Dendritic cell treated with granulocyte-macrophage colony-stimulating factor and Interleukin-4, amounts not matched to agents 40 ng/mL and 50 ng/mL, for 4 days (primary cell): ENCODE measurements at regions not wholly inside any gene's neighbourhood (a gene's known extent, or its start where the extent isn't known, plus 50 kb on each side); places are given as distances from the start of the nearest gene placed in this dataset.
"Not testable (repeated sequence)": the region's sequence is repeated elsewhere in the genome, so short reads cannot be mapped to it uniquely, and the experiment has no call there.

Experiments
- H3K27ac Mint-ChIP-seq: one replicate; pipeline ENCODE4 v1.8.0; 2022; ENCODE audit warnings: mild to moderate bottlenecking, mixed read lengths
- H3K27me3 Mint-ChIP-seq: one replicate; pipeline ENCODE4 v1.8.0; 2022; ENCODE audit warnings: mild to moderate bottlenecking, mixed read lengths
- H3K36me3 Mint-ChIP-seq: one replicate; pipeline ENCODE4 v1.8.0; 2022; ENCODE audit warnings: low read depth, mixed read lengths
- H3K4me1 Mint-ChIP-seq: one replicate; pipeline ENCODE4 v1.8.0; 2022; ENCODE audit warnings: low read depth, mixed read lengths
- H3K4me3 Mint-ChIP-seq: one replicate; pipeline ENCODE4 v1.8.0; 2022; ENCODE audit warnings: mild to moderate bottlenecking, moderate library complexity, mixed read lengths
- H3K9me3 Mint-ChIP-seq: one replicate; pipeline ENCODE4 v1.8.0; 2022; ENCODE audit warnings: mixed read lengths
- intact Hi-C: fragments of 100-400 bp; cut with micrococcal nuclease; formaldehyde crosslinking; loops from one replicate; pipeline ENCODE4 v1.15.0; 2022

DNA sequence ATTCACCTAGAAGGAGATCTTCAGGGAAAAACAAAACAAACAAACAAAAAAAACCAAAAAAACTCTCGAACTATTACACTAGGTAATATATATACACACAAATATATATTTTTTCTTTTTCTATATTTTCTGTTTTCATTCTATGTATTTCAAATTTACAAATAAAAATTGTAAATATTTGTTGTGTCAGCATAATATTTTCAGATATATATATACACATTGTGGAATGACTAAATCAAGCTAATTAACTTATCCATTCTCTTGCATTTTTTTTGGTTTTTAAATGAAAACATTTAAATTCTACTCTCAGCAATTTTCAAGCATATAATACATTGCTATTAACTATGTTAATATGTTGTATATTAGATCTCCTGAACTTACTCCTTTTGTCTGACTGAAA, 762.0 kb upstream of the PCDH10 start:
- no peaks in the 10 kb centered on the region for H3K36me3 Mint-ChIP-seq

DNA sequence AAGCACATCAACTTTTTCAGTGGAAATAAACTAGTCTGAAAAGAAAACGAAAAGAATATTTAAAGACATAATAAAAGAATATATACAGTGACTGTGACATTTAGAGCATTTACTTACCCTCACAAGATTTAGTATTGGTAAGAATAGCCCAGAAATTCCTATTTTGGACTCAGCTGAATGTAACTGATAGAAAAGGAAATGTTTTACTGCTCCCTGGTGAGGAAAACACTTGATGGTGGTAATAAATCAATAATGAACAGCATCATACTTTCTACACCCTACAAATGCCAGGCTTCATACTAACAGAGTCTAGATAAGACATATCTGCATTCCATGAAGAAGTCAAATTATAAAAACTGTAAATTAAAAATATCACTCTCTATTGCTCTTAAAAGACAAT, 753.5 kb upstream of the PCDH10 start:
- intact Hi-C loops: no loop called here
- no peaks in the 10 kb centered on the region for H3K27me3 Mint-ChIP-seq
- H3K4me1 Mint-ChIP-seq: no peaks in the 10 kb centered on the region
- no peaks in the 10 kb centered on the region for H3K36me3 Mint-ChIP-seq
- H3K4me3 Mint-ChIP-seq: no peak overlapping the region
- peaks cover 15% of the 10 kb centered on the region for H3K9me3 Mint-ChIP-seq
- H3K27ac Mint-ChIP-seq: no peak overlapping the region

More for the DNA sequence above, 762.0 kb upstream of the PCDH10 start:
- Mint-ChIP-seq H3K4me3 (no peak overlapping the region), H3K27me3 (no peaks in the 10 kb centered on the region), H3K27ac (no peak overlapping the region), H3K4me1 (no peaks in the 10 kb centered on the region), H3K9me3 (peaks cover 13% of the 10 kb centered on the region)
- intact Hi-C loops: no loop called here

DNA sequence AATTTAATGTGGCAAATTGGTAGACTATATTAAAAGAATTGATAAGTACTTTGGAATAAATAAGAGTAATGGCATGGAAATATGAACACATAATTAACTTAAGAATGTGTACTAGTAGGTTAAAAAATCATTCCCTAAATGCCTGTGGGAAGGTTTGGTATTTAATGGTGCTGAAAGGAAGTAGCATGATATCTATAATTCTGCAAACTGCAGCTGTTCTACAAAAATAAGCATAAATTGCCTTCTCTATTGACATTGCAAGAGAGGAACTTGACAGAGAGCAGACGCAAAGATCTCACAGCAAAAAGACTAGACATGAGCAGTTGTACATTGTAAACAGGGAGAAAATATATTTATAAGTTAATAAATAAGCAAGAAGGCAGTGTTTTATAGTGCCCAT, 752.5 kb upstream of the PCDH10 start:
- intact Hi-C loops: no loop called here
- H3K36me3 Mint-ChIP-seq: no peaks in the 10 kb centered on the region
- H3K4me1 Mint-ChIP-seq: no peaks in the 10 kb centered on the region
- H3K9me3 Mint-ChIP-seq: peaks cover 25% of the 10 kb centered on the region
- H3K4me3 Mint-ChIP-seq: no peak overlapping the region
- H3K27me3 Mint-ChIP-seq: no peaks in the 10 kb centered on the region
- no peak overlapping the region for H3K27ac Mint-ChIP-seq

DNA sequence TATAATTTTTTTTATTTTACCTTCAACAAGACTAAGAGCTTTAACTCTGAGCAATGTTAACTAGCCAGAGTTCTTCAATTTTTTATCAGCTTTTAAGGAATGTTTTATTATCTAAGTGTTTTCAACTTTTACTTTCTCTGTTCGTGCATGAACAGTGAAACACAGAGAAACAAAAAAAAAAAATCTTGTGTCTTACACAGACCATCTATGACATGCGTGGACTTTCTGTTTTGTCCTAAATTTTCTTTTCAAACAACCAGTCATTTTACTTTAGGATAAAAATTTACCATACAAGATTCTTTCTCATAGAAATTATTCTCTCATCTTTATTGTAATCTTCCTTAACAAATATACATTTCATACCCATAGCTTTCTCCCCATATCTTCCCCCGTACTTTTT, 731.9 kb upstream of the PCDH10 start:
- H3K9me3 Mint-ChIP-seq: peaks cover 25% of the 10 kb centered on the region
- intact Hi-C loops: no loop called here

DNA sequence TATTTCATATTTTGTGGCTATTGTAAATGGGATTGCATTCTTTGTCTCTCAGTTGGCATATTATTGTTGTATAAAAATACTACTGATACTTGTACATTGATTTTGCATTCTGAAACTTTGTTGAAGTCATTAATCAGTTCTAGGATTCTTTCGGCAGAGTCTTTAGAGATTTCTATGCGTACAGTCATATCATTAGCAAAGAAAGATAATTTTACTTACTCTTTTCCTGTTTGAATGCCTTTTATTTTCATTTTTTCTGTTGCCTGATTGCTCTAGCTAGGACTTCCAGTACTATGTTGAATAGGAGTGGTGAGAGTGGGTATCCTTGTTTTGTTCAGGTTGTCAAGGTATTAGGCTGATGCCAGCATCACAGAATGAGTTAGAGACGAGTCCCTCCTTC, 722.0 kb upstream of the PCDH10 start:
- Mint-ChIP-seq H3K9me3 (no peaks in the 10 kb centered on the region), H3K4me1 (no peaks in the 10 kb centered on the region), H3K4me3 (no peak overlapping the region), H3K27me3 (no peaks in the 10 kb centered on the region), H3K27ac (no peak overlapping the region), H3K36me3 (no peaks in the 10 kb centered on the region)
- intact Hi-C loops: no loop called here

More for the DNA sequence above, 731.9 kb upstream of the PCDH10 start:
- H3K36me3 Mint-ChIP-seq: no peaks in the 10 kb centered on the region
- no peaks in the 10 kb centered on the region for H3K27me3 Mint-ChIP-seq
- no peak overlapping the region for H3K4me3 Mint-ChIP-seq
- no peak overlapping the region for H3K27ac Mint-ChIP-seq
- H3K4me1 Mint-ChIP-seq: no peaks in the 10 kb centered on the region

DNA sequence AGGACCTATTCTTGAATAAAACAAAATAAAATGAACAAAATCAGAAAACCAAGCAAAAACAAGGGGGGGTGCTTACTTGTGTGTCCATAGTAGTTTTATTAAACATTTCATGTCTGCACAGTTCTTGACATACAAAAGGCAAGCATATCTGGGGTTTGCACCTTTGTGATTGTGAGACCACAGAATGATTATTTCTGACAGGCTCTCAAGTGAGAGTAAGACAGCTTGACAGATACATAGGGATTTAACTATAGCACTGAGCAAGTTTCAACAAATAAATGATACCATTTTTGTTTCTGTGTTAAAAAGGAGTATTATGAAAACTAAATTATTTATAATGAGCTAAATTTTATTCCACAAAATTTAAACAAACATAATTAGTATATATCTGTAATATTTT, 712.0 kb upstream of the PCDH10 start:
- H3K36me3 Mint-ChIP-seq: no peaks in the 10 kb centered on the region
- H3K27me3 Mint-ChIP-seq: no peaks in the 10 kb centered on the region
- H3K4me3 Mint-ChIP-seq: no peak overlapping the region
- H3K27ac Mint-ChIP-seq: no peak overlapping the region
- no peaks in the 10 kb centered on the region for H3K9me3 Mint-ChIP-seq
- H3K4me1 Mint-ChIP-seq: no peaks in the 10 kb centered on the region
- intact Hi-C loops: no loop called here

DNA sequence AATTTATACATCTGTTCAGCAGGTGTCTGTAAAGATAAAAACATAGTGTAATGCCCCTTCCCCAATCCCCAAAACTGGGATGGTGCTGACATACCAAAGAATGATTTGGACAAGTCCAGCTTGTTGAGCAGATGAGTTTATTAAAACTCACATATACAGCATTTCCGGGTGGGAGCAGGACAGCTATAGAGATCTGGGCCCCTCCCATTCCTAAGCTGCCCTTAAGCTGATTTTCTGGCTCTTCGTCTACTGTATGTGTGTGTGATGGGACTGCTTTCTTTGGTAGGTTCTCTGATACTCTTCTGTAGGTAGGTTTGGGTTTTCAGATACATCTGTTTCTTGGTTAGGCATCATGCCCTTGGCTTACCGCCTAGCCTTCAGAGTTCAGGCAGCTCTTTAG, 703.7 kb upstream of the PCDH10 start:
- H3K4me1 Mint-ChIP-seq: no peaks in the 10 kb centered on the region
- no peaks in the 10 kb centered on the region for H3K36me3 Mint-ChIP-seq
- H3K27ac Mint-ChIP-seq: no peak overlapping the region
- intact Hi-C loops: no loop called here
- H3K4me3 Mint-ChIP-seq: no peak overlapping the region
- peaks cover 22% of the 10 kb centered on the region for H3K9me3 Mint-ChIP-seq
- no peaks in the 10 kb centered on the region for H3K27me3 Mint-ChIP-seq

DNA sequence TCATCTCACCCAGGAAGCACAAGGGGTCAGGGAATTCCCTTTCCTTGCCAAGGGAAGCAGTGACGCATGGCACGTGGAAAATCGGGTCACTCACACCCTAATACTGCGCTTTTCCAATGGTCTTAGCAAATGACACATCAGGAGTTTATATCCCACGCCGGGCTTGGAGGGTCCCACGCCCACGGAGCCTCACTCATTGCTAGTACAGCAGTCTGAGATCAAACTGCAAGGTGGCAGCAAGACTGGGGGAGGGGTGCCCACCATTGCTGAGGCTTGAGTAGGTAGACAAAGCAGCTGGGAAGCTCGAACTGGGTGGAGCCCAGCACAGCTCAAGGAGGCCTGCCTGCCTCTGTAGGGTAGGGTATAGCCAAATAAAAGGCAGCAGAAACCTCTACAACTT, 691.1 kb upstream of the PCDH10 start:
- H3K36me3 Mint-ChIP-seq, H3K27ac Mint-ChIP-seq, intact Hi-C loops, H3K4me3 Mint-ChIP-seq, H3K4me1 Mint-ChIP-seq, H3K27me3 Mint-ChIP-seq: not testable (repeated sequence)
- H3K9me3 Mint-ChIP-seq: peaks cover 24% of the 10 kb centered on the region

DNA sequence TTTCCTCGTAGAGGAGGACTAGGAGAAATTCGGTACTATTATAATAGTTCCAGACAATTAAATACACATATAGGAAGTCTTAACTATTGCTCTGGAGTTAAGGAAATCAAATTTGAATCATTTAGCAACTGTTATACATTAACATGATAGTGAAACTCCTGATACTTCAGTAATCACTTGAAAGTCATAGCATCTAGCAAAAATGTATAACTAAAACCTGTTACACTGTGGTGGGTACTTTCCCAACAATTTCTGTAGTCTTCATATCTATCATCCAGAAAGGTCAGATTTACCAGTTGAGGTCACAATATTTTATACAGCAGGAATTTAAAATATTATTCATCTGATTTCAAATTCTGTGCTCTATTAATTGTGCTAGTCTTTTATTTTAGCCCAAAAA, 669.6 kb upstream of the PCDH10 start:
- H3K4me1 Mint-ChIP-seq: no peaks in the 10 kb centered on the region
- no peak overlapping the region for H3K4me3 Mint-ChIP-seq
- no peaks in the 10 kb centered on the region for H3K9me3 Mint-ChIP-seq
- H3K27me3 Mint-ChIP-seq: no peaks in the 10 kb centered on the region
- no peaks in the 10 kb centered on the region for H3K36me3 Mint-ChIP-seq
- intact Hi-C loops: no loop called here
- no peak overlapping the region for H3K27ac Mint-ChIP-seq

DNA sequence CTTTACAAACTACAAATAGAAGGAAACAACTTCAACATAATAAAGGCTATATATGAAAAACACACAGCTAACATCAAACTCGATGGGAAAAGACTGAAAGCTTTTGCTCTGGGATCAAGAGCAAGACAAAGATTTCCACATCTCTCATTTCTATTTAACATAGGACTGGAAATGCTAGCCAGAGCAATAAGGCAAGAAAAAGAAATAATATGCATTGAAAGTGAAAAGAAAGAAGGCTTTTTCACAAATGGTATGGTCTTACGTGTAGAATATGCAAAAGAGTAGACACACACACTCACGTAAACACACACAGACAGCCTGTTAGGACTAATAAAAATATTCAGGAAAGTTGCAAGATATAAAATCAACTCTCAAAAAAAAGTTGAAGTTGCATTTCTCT, 660.5 kb upstream of the PCDH10 start:
- H3K27ac Mint-ChIP-seq: no peak overlapping the region
- H3K4me3 Mint-ChIP-seq: no peak overlapping the region
- intact Hi-C loops: no loop called here
- H3K9me3 Mint-ChIP-seq: peaks cover 11% of the 10 kb centered on the region
- H3K4me1 Mint-ChIP-seq: no peaks in the 10 kb centered on the region
- no peaks in the 10 kb centered on the region for H3K36me3 Mint-ChIP-seq
- no peaks in the 10 kb centered on the region for H3K27me3 Mint-ChIP-seq

DNA sequence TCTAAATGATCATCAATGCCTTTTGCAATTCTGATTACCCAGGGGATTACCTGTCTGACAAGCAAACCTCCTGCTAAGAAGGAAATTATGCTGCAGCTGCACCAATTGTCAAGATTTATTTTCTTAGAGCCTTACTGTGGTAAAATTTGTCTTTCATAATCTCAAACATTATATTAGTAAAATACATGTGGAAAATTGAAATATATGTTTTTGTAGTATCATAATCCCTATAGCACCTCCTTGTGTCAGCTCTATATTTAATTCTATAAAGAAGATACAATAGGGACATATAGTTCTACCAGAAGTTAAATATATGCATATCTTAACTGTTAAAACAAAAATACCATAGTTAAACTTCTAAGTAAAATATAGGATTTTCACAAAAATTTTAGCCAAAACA, 655.6 kb upstream of the PCDH10 start:
- H3K4me3 Mint-ChIP-seq: no peak overlapping the region
- no peaks in the 10 kb centered on the region for H3K36me3 Mint-ChIP-seq
- H3K9me3 Mint-ChIP-seq: peaks cover 4% of the 10 kb centered on the region
- intact Hi-C loops: no loop called here
- H3K4me1 Mint-ChIP-seq: no peaks in the 10 kb centered on the region
- no peak overlapping the region for H3K27ac Mint-ChIP-seq
- H3K27me3 Mint-ChIP-seq: no peaks in the 10 kb centered on the region

DNA sequence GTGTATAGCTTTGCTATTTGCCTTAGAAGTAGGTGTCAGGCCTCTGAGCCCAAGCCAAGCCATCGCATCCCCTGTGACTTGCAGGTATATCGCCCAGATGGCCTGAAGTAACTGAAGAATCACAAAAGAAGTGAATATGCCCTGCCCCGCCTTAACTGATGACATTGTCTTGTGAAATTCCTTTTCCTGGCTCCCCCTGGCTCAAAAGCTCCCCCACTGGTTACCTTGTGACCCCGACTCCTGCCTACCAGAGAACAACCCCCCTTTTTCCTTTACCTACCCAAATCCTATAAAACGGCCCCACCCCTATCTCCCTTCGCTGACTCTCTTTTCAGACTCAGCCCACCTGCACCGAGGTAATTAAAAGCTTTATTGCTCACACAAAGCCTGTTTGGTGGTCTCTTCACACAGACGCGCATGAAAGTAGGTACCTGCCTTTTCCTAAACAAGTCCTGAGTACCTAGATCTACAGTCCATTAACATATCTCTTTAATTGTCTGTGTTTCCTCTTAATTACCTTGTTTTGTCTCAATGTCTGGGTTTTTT, 653.8 kb upstream of the PCDH10 start:
- H3K36me3 Mint-ChIP-seq, H3K27ac Mint-ChIP-seq, H3K9me3 Mint-ChIP-seq, H3K27me3 Mint-ChIP-seq, H3K4me1 Mint-ChIP-seq, intact Hi-C loops, H3K4me3 Mint-ChIP-seq: not testable (repeated sequence)

DNA sequence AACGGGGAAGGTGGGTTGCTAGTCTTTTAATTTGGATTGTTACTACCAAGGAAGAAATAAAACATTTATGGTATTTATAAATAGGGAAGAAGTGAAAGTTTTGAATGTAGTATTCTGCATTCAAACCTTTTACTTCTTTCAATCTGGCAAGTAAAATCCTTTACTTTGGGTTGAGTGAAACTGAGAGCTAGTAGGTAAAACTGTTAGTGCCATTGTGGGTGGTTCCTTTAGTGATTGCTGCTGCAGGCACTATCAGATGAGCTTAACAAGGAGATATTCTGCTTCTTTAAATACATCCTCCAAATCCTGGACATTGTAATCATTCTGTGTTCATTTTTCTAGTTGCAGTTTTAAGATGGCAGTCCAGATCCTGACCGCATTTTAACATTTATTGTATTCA, 650.9 kb upstream of the PCDH10 start:
- Mint-ChIP-seq H3K27me3 (no peaks in the 10 kb centered on the region), H3K9me3 (no peaks in the 10 kb centered on the region), H3K36me3 (no peaks in the 10 kb centered on the region), H3K27ac (no peak overlapping the region), H3K4me1 (no peaks in the 10 kb centered on the region), H3K4me3 (no peak overlapping the region)
- intact Hi-C loops: no loop called here

DNA sequence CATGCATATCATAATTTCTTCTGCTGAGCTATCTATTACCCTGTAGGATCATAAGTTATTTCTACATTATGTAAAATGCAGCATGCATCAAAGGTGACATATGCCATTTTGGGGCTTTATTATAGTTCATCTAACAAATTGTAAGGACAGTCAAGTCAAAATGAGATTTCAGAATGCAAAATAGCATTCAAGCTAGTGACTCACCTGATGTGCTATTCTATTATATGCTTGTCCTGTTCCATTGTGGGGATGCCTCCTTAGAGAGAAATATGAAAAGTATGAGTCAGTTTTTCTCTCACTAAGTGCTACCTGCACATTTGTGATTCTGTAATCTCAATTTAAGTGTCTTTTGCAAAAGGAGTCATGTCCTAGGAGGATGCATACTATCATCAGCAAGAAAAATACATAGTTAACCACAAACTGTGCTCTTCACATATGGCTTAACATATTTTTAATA, 647.0 kb upstream of the PCDH10 start:
- H3K27me3 Mint-ChIP-seq: no peaks in the 10 kb centered on the region
- no peaks in the 10 kb centered on the region for H3K9me3 Mint-ChIP-seq
- no peak overlapping the region for H3K27ac Mint-ChIP-seq
- no peak overlapping the region for H3K4me3 Mint-ChIP-seq
- no peaks in the 10 kb centered on the region for H3K36me3 Mint-ChIP-seq
- H3K4me1 Mint-ChIP-seq: no peaks in the 10 kb centered on the region
- intact Hi-C loops: no loop called here

DNA sequence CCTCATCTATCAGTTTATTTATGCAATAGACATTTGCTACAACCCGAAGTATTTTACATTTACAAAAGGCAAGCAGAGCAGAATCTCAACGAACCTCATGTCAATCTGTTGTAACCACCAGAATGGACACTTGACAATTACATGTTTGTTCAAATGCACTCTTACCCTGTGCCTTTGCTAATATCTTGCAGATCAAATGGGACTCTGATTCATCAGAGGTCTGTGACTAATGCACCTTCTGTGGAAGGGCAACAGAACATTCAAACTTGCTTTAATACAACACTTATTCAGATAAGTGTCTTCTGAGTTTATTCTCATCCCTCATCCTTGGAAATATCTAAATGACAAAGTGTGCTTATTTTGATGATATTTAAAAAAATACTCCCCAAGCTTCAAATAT, 644.7 kb upstream of the PCDH10 start:
- H3K4me1 Mint-ChIP-seq: no peaks in the 10 kb centered on the region
- H3K9me3 Mint-ChIP-seq: no peaks in the 10 kb centered on the region
- intact Hi-C loops: no loop called here
- H3K27ac Mint-ChIP-seq: no peak overlapping the region
- no peaks in the 10 kb centered on the region for H3K27me3 Mint-ChIP-seq
- no peaks in the 10 kb centered on the region for H3K36me3 Mint-ChIP-seq
- no peak overlapping the region for H3K4me3 Mint-ChIP-seq
